Caco-2 (cell line): ENCODE measurements at regions not wholly inside any gene's neighbourhood (a gene's known extent, or its start where the extent isn't known, plus 50 kb on each side); places are given as distances from the start of the nearest gene placed in this dataset.

Experiments used
- BruUV-seq: library from RNA; stranded (reverse); fragments of 400-500 nt; replicated peaks from 2 replicates; lab custom pipeline; 2021; lab: Mats Ljungman, UMichigan
- CTCF ChIA-PET: fragments of 300-600 bp; sonication (Branson Sonifier 250); formaldehyde crosslinking; loops from one replicate; lab custom pipeline; 2022; ENCODE audit warnings: antibody characterized with exemption; lab: Charles Lee
- POLR2A ChIA-PET: fragments of 300-600 bp; sonication (Branson Sonifier 250); formaldehyde crosslinking; loops from one replicate; lab custom pipeline; 2022; ENCODE audit warnings: antibody characterized with exemption; lab: Charles Lee
- DNase-seq, 2 experiments: peaks; one replicate each; pipeline versions ENCODE4 v3.0.0 to v3.0.0-alpha.2; 2020 to 2022
- H3K27me3 ChIP-seq: replicated peaks from 2 replicates; pipeline ENCODE4 v1.6.0; 2011; ENCODE audit warnings: low read length; ENCODE audit not compliant: control insufficient read depth, insufficient read depth
- H3K36me3 ChIP-seq: 2 replicates; pipeline ENCODE4 v1.5.1; 2011; ENCODE audit warnings: low read length; ENCODE audit not compliant: control insufficient read depth, insufficient read depth
- H3K4me1 ChIP-seq: fragments of 250-450 bp; sonication (Bioruptor Pico); 2 replicates; pipeline ENCODE4 v1.5.1; 2020; ENCODE audit warnings: mild to moderate bottlenecking
- H3K4me3 ChIP-seq: 2 replicates; pipeline ENCODE4 v1.5.1; 2011; ENCODE audit warnings: low read depth, mild to moderate bottlenecking, control low read depth, low read length
- H3K9me3 ChIP-seq: fragments of 250-450 bp; sonication (Bioruptor Pico); 2 replicates; pipeline ENCODE4 v1.5.1; 2020; ENCODE audit warnings: mild to moderate bottlenecking, moderate library complexity
- H3K27ac Mint-ChIP-seq: one replicate; pipeline ENCODE4 v1.8.0; 2022; ENCODE audit warnings: mixed read lengths; ENCODE audit not compliant: unreplicated experiment
- H3K27me3 Mint-ChIP-seq: one replicate; pipeline ENCODE4 v1.8.0; 2022; ENCODE audit warnings: mixed read lengths; ENCODE audit not compliant: insufficient read depth, unreplicated experiment
- H3K36me3 Mint-ChIP-seq: one replicate; pipeline ENCODE4 v1.8.0; 2022; ENCODE audit warnings: mild to moderate bottlenecking, mixed read lengths; ENCODE audit not compliant: insufficient read depth, unreplicated experiment
- H3K4me1 Mint-ChIP-seq: one replicate; pipeline ENCODE4 v1.8.0; 2022; ENCODE audit warnings: low read depth, mixed read lengths; ENCODE audit not compliant: unreplicated experiment
- H3K4me3 Mint-ChIP-seq: one replicate; pipeline ENCODE4 v1.8.0; 2022; ENCODE audit warnings: mild to moderate bottlenecking, moderate library complexity, mixed read lengths; ENCODE audit not compliant: unreplicated experiment
- H3K9me3 Mint-ChIP-seq: one replicate; pipeline ENCODE4 v1.8.0; 2022; ENCODE audit warnings: mixed read lengths; ENCODE audit not compliant: unreplicated experiment
- CTCF ChIP-seq, 2 experiments: fragments of 200-600 bp in 1 of 2; IDR thresholded peaks; 1 replicate in 1 of 2; 2 replicates in 1 of 2; pipeline versions ENCODE4 v1.5.1 to v1.8.0; 2011 to 2022; ENCODE audit warnings: antibody characterized with exemption in 1 of 2, control low read depth in 1 of 2, inconsistent platforms in 1 of 2, low read depth in 1 of 2, low read length in 1 of 2, mild to moderate bottlenecking in 1 of 2, moderate library complexity in 1 of 2; ENCODE audit not compliant: insufficient read depth in 1 of 2, severe bottlenecking in 1 of 2, unreplicated experiment in 1 of 2
- intact Hi-C: fragments of 100-400 bp; cut with micrococcal nuclease; formaldehyde crosslinking; loops from one replicate; pipeline ENCODE4 v1.10.0; 2022; ENCODE audit not compliant: unreplicated experiment

GRCh38 chr22:46086577-46087335 lies 63.6 kb upstream of the PPARA start:
- Mint-ChIP-seq H3K4me3 (peak overlapping the region; percentile 80), H3K27ac (peak overlapping the region; percentile 80), H3K27me3 (no peaks in the 10 kb centered on the region), H3K4me1 (peaks cover 6% of the 10 kb centered on the region), H3K9me3 (no peaks in the 10 kb centered on the region), H3K36me3 (peaks cover 12% of the 10 kb centered on the region)
- no peak for TF ChIP-seq CTCF (IDR thresholded peaks at IDR 0.05; ENCODE audit: insufficient read depth in 1 of 2, low read depth in 1 of 2, low read length in 1 of 2, severe bottlenecking in 1 of 2, unreplicated experiment in 1 of 2)
- Histone ChIP-seq H3K4me3 (peak overlapping the region; percentile 62), H3K36me3 (no peaks in the 10 kb centered on the region; the same call in 1 of the 2 replicates), H3K4me1 (peaks cover 18% of the 10 kb centered on the region), H3K27me3 (no peaks in the 10 kb centered on the region), H3K9me3 (no peaks in the 10 kb centered on the region)
- BruUV-seq = no TSS peak
- ChIA-PET CTCF (no interaction called here), POLR2A (no interaction called here)
- DNase-seq = peak in 1 of 2 experiments; percentile 29
- intact Hi-C loops = no loop called here

- no peaks in the 10 kb centered on the region for H3K9me3 Mint-ChIP-seq
- intact Hi-C loops = no loop called here
- Histone ChIP-seq H3K4me3 (no peak overlapping the region), H3K27me3 (no peaks in the 10 kb centered on the region), H3K4me1 (peaks cover 18% of the 10 kb centered on the region), H3K9me3 (no peaks in the 10 kb centered on the region), H3K36me3 (no peaks in the 10 kb centered on the region; the same call in 1 of the 2 replicates)
- no TSS peak for BruUV-seq
- peaks cover 12% of the 10 kb centered on the region for H3K36me3 Mint-ChIP-seq
- no peak for TF ChIP-seq CTCF (IDR thresholded peaks at IDR 0.05; ENCODE audit: insufficient read depth in 1 of 2, low read depth in 1 of 2, low read length in 1 of 2, severe bottlenecking in 1 of 2, unreplicated experiment in 1 of 2)
- no peak overlapping the region for H3K27ac Mint-ChIP-seq
- no peak for DNase-seq
- H3K4me1 Mint-ChIP-seq = peaks cover 6% of the 10 kb centered on the region
- H3K4me3 Mint-ChIP-seq = no peak overlapping the region
- no peaks in the 10 kb centered on the region for H3K27me3 Mint-ChIP-seq
- CTCF ChIA-PET = no interaction called here
- POLR2A ChIA-PET = no interaction called here
These were observed 63.0 kb upstream of the PPARA start for GRCh38 chr22:46087336-46087690.

GRCh38 chr22:46087816-46088277 lies 62.5 kb upstream of the PPARA start:
- DNase-seq = peak in 1 of 2 experiments; percentile 35
- no peak overlapping the region for H3K4me3 ChIP-seq
- H3K4me1 ChIP-seq = peaks cover 18% of the 10 kb centered on the region
- BruUV-seq = no TSS peak
- ChIA-PET CTCF (interaction anchor here (1.1 kb wide), 1 partner anchor 81 kb away, joined by 3 read pairs; no protein-coding TSS in a partner anchor), POLR2A (no interaction called here)
- Mint-ChIP-seq H3K4me1 (peaks cover 6% of the 10 kb centered on the region), H3K36me3 (peaks cover 12% of the 10 kb centered on the region), H3K27ac (no peak overlapping the region), H3K27me3 (no peaks in the 10 kb centered on the region), H3K4me3 (no peak overlapping the region), H3K9me3 (no peaks in the 10 kb centered on the region)
- TF ChIP-seq CTCF (IDR thresholded peaks at IDR 0.05; ENCODE audit: insufficient read depth in 1 of 2, low read depth in 1 of 2, low read length in 1 of 2, severe bottlenecking in 1 of 2, unreplicated experiment in 1 of 2) = no peak
- H3K9me3 ChIP-seq = no peaks in the 10 kb centered on the region
- intact Hi-C loops = no loop called here
- no peaks in the 10 kb centered on the region; the same call in 1 of the 2 replicates for H3K36me3 ChIP-seq
- H3K27me3 ChIP-seq = no peaks in the 10 kb centered on the region
